NCI-H2029 treated with DMSO at 0.1 percent for 48 hours (cell line): ENCODE measurements at regions not wholly inside any gene's neighbourhood (a gene's known extent, or its start where the extent isn't known, plus 50 kb on each side); places are given as distances from the start of the nearest gene placed in this dataset.

ENCODE experiments used
- DNase-seq: peaks from one replicate; lab custom pipeline; 2025; lab: John Stamatoyannopoulos, UW

DNA sequence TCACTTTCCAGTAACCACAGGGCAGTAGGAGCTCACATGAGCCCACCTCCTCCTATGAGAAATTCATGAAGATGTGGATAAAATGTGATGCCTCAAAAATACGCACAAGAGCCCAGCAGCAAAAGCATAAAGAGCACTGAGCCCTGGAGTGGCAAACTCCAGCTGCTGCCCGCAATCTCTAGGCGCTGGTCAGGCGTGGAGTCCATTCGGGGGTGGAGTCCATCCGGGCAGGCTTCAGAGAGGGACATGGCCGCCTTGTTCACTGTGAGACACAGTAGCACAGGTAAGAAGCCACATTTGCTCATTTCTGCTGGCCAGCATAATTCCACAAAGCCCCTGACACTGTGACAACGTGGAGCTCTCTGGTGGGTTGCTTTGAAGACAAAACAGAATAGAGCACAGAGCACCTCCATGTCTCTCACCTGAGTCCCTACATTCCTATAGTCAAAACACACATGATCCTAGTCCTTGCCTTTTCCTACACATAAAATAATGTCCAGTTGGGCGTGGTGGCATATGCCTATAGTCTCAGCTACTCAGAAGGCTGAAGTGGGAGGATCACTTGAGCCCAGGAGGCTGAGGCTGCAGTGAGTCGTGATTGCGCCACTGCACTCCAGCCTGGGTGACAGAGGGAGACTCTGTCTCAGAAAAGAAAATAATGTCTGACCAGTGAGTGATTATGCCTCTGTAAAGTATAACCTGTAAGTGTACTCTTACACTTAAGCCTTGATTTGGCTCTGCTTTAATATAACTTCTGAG, 365.2 kb downstream of the GADD45G start:
- no peak for DNase-seq

GRCh38 chr9:89970701-89971100, 365.9 kb downstream of the GADD45G start:
- no peak for DNase-seq

DNA sequence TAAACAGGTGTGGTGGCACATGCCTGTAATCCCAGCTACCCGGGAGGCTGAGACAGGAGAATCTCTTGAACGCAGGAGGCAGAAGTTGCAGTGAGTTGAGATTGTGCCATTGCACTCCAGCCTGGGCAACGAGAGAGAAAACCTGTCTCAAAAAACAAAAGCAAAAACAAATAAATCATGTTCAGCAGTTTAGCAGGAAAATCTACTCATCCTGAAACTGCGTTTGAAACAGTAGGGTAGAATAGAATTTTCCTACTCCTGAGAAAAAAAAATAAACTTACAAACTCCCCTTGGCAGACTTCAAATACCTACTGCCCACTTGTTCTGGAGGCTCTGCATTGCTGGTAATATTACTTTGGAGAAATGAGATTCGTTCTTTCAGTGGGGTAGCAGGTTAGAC, 367.7 kb downstream of the GADD45G start:
- DNase-seq: no peak

DNA sequence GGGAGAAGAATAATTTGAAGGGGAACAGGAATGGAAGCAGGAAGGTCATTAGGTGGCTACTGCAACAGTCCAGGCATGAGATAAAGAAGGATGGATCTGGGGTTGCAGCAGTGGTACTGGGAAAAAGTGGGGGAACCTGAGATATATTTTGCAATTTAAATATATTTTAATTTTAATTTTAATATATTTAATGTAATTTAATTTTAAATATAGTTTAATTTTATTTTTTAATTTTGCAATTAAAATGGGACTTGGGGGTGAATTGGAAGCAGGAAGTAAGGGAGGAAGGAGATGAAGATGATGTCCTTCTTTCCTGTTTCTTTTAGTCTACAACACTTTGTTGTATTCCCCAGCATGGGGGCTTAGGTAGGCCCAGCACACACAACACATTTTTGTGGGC, 369.8 kb downstream of the GADD45G start:
- no peak for DNase-seq

- DNase-seq: no peak
Measured at GRCh38 chr9:89975024-89975423, 370.2 kb downstream of the GADD45G start.

DNA sequence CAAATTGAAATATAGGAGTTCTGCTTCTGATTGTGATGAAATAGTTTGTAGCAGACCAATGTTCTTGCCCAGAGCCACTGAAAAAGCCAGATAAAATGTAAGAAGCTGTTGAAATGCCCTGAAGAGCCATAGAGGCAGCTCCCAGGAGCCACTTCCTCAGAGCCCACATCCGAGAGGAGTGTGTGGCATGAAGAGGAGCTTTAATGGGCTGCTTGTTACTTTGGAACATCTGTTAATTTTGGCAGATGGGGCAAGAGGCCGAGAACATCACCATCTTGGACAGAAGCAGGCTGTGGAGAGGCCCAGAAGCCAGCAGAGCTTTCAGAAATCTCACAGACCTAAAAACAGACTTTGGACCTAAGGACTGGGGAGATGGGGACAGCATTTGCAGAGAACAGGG, 370.8 kb downstream of the GADD45G start:
- no peak for DNase-seq

DNA sequence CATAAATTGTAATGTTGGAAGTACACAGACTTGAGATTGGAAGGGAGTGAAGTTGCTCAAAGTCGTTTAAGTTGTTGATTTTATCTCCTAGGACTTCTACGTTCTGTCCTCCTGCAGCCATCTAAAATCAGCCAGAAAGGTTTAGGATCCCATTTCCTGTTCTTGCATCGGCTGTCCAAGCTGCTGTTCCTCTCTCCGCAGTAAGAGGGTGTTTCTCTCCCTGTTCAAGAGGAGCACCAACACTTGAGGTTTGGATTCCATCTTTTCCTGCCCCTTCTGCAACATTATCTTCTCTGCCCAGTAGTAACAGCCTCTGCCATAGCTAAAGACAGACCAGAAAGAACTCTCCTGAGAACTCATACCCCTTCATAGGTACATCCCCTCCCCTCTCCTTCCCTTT, 373.4 kb downstream of the GADD45G start:
- peak; percentile 34 for DNase-seq

DNA sequence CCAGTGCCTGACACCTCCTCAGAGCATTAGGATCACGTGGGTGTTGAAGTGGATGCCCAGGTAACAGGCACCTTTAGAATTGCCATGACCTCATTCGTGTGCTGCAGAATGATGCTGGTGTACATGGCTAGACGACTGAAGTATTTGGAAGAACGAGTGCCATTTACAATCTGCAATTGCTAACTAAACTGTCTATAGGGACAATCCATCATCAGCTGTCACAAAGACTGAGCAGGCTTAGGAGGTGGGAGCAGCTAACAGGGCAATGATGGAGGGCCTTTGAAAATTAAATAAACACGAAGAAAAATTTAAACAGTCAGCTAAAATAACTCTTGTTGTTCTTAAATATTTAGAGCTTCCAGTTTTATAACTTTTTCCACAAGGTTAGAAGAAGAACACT, 375.8 kb downstream of the GADD45G start:
- no peak for DNase-seq

- no peak for DNase-seq
Measured at GRCh38 chr9:89982016-89982415, 377.2 kb downstream of the GADD45G start.

- no peak for DNase-seq
Measured at GRCh38 chr9:89983411-89983810, 378.6 kb downstream of the GADD45G start.

GRCh38 chr9:89984214-89984613, 379.4 kb downstream of the GADD45G start:
- no peak for DNase-seq

DNA sequence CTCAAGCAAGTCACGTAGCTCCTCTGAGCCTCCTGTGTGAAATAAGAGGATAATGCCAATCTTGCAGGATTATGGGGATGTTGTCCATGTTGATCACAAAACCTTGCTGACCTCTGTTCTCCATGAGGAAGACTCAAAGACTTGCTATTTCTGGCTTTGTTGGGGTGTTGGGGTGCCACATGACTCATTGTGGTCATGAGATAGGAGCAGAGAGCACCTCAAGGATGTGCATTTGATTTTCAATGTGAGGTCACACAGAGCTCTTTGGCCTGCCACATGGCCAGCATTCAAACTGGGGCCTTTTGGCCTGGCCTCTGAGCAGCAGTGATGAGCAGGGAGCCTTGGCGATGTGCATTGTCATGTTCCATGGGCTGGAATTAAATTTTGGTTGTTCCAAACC, 380.3 kb downstream of the GADD45G start:
- DNase-seq: no peak

- DNase-seq: peak; percentile 29
Measured at GRCh38 chr9:89986190-89986589, 381.4 kb downstream of the GADD45G start.

- DNase-seq: no peak
Measured at GRCh38 chr9:89988458-89988857, 383.6 kb downstream of the GADD45G start.

GRCh38 chr9:89991204-89991790, 386.5 kb downstream of the GADD45G start:
- DNase-seq: no peak

- DNase-seq: no peak
Measured at GRCh38 chr9:89992326-89993198, 387.8 kb downstream of the GADD45G start.

- no peak for DNase-seq
Measured at GRCh38 chr9:89993678-89994630, 389.1 kb downstream of the GADD45G start.

DNA sequence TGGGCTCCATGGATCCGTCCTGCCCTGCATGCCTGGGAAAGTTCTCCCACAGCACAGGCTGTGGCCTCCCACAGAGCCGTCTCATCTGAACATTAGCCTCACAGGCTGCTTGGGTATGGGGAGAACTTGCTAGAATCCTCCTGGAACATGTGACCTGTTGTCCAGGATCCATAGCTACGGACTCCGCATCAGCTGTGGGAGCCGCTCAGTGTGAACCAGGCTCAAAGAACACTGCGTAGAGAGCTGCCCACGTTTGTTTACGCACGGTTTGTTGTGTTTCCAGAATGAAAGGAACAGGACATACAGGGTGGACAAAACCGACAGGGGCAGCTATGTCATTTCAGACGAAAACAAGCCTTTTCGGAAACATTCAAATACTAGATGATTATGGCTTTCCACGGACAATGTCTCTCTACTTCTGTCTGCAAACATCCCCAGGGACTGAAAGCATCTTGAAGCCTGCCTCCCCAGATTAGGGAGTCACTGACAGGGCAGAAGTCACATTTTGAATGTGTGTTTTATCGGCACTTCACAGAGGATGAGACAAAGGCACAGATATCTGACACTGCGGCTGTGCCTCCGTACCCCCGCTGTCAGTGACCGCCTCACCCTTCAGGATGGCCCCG, 390.3 kb downstream of the GADD45G start:
- DNase-seq: no peak

DNA sequence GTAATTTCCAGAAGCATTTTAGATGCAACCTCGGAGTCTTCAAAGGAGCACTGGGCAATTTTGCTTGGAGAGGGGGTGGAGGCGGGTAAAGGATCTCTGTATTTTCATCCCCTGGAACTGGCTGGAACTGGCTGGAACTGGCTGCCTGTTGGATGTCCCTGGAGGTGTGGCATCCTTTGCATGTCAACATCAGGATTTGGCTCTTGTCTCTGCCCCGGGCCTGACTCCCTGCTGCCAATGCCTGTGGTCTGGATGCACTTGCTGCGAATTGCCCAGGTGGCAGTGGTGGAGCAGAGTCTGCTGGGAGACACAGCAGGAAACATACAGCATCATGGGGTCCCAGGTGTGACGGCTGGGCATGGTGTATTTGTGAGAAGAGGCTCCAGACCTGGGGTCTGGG, 391.3 kb downstream of the GADD45G start:
- peak; percentile 68 for DNase-seq

GRCh38 chr9:89996773-89997172, 392.0 kb downstream of the GADD45G start:
- peak; percentile 13 for DNase-seq

GRCh38 chr9:89998633-89999032, 393.8 kb downstream of the GADD45G start:
- no peak for DNase-seq
